ENCODE measurements at regions not wholly inside any gene's neighbourhood (a gene's known extent, or its start where the extent isn't known, plus 50 kb on each side); places are given as distances from the start of the nearest gene placed in this dataset.

GRCh38 chr13:81821259-81821658, 1480.3 kb upstream of the SPRY2 start:
- TF ChIP-seq EZH2 (IDR thresholded peaks at IDR 0.05) = no peak
- no peak for TF ChIP-seq POLR2AphosphoS5 (IDR thresholded peaks at IDR 0.05; ENCODE audit: borderline replicate concordance, low read depth, low read length)

Data from SK-N-MC (cell line).